Fibroblast of lung (primary cell): ENCODE measurements at regions not wholly inside any gene's neighbourhood (a gene's known extent, or its start where the extent isn't known, plus 50 kb on each side); places are given as distances from the start of the nearest gene placed in this dataset.

Experiments used
- DNase-seq, 2 donors: peaks; one replicate each; pipeline versions ENCODE4 v3.0.0 to v3.0.0-alpha.2; 2010; ENCODE audit warnings: low read depth in 2 of 2
- H2AFZ ChIP-seq: 2 replicates; pipeline ENCODE4 v1.5.1; 2012; ENCODE audit warnings: low read length, control low read depth, inconsistent platforms
- H3K27ac ChIP-seq: 2 replicates; pipeline ENCODE4 v1.5.1; 2011; ENCODE audit warnings: low read length, control low read depth; ENCODE audit not compliant: insufficient read depth
- H3K27me3 ChIP-seq: 2 replicates; pipeline ENCODE4 v1.5.1; 2011; ENCODE audit warnings: mild to moderate bottlenecking, low read length; ENCODE audit not compliant: control insufficient read depth, insufficient read depth
- H3K36me3 ChIP-seq: 2 replicates; pipeline ENCODE4 v1.5.1; 2011; ENCODE audit warnings: low read length; ENCODE audit not compliant: control insufficient read depth, insufficient read depth
- H3K4me1 ChIP-seq: 2 replicates; pipeline ENCODE4 v1.5.1; 2011; ENCODE audit warnings: low read length; ENCODE audit not compliant: control insufficient read depth, insufficient read depth; ENCODE audit errors: extremely low read depth
- H3K4me2 ChIP-seq: 2 replicates; pipeline ENCODE4 v1.5.1; 2011; ENCODE audit warnings: low read length, control low read depth; ENCODE audit not compliant: insufficient read depth; ENCODE audit errors: extremely low read depth
- H3K4me3 ChIP-seq, 4 experiments: fragments of 200-600 bp in 1 of 4; sonication (generic) in 1 of 4; replicated peaks in 1 of 4; 2 replicates each; pipeline ENCODE4 v1.5.1; 2011 to 2016; ENCODE audit warnings: low read length in 4 of 4, low read depth in 3 of 4, mild to moderate bottlenecking in 3 of 4, control low read depth in 2 of 4, inconsistent platforms in 1 of 4, mixed read lengths in 1 of 4; ENCODE audit not compliant: insufficient read depth in 1 of 4; ENCODE audit errors: control extremely low read depth in 1 of 4
- H3K79me2 ChIP-seq: 2 replicates; pipeline ENCODE4 v1.5.1; 2012; ENCODE audit warnings: mild to moderate bottlenecking, low read length, inconsistent platforms; ENCODE audit not compliant: control insufficient read depth, insufficient read depth
- H3K9ac ChIP-seq: 2 replicates; pipeline ENCODE4 v1.5.1; 2011; ENCODE audit warnings: mild to moderate bottlenecking, low read length, control low read depth; ENCODE audit not compliant: insufficient read depth
- H3K9me3 ChIP-seq: 2 replicates; pipeline ENCODE4 v1.5.1; 2012; ENCODE audit warnings: low read depth, low read length; ENCODE audit not compliant: control insufficient read depth, insufficient read depth
- H4K20me1 ChIP-seq: 2 replicates; pipeline ENCODE4 v1.5.1; 2011; ENCODE audit warnings: low read length; ENCODE audit not compliant: control insufficient read depth, insufficient read depth; ENCODE audit errors: extremely low read depth
- EZH2 ChIP-seq: IDR thresholded peaks from 2 replicates; pipeline ENCODE4 v1.5.1; 2012; ENCODE audit warnings: low read length, control low read depth, mild to moderate bottlenecking; ENCODE audit errors: missing control alignments
- TF ChIP-seq, protein P1 (sequence below), 2 donors: IDR thresholded peaks in 1 of 2; conservative IDR thresholded peaks in 1 of 2; 1 replicate in 1 of 2; 2 replicates in 1 of 2; pipeline ENCODE4 v1.5.1; 2011 to 2012; ENCODE audit warnings: low read length in 2 of 2, control low read depth in 1 of 2, inconsistent platforms in 1 of 2, low read depth in 1 of 2, mild to moderate bottlenecking in 1 of 2

DNA sequence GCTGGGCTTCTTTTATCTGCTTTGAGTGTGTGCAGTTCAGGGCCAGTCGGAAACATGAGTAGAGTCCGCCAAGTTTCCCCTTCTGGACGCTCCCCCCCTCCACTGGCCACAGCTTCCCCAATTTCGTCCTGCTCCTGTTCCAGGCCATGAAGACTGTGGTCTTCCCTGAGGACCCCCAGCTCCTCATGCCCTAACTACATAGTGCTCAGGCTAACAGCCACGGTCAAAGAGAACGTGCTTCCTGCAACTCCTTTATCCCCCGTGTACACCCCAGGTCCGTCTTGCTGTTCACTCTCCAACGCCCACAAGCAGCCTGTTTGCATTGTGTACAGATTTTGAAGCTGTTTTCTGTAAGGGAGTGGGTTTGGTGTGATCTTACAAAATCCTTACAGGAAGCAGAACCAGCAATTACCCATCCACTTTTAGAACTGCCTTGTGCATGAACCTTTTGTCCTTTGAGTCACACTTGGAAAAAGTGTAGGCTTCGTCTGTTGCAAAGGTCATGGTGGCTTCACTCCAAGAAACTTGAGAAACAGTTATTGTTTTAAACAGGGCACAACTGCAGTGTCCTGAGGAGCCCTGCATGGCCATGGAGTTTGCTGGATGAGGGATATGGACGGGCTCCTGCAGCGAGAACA, 77.0 kb upstream of the FAM20C start:
- H3K9me3 ChIP-seq, result no peaks in the 10 kb centered on the region
- H3K4me2 ChIP-seq, result no peak overlapping the region
- H3K27me3 ChIP-seq, result no peaks in the 10 kb centered on the region
- H3K9ac ChIP-seq, result no peak overlapping the region
- no peak overlapping the region for H3K4me3 ChIP-seq
- TF ChIP-seq, protein P1, sequence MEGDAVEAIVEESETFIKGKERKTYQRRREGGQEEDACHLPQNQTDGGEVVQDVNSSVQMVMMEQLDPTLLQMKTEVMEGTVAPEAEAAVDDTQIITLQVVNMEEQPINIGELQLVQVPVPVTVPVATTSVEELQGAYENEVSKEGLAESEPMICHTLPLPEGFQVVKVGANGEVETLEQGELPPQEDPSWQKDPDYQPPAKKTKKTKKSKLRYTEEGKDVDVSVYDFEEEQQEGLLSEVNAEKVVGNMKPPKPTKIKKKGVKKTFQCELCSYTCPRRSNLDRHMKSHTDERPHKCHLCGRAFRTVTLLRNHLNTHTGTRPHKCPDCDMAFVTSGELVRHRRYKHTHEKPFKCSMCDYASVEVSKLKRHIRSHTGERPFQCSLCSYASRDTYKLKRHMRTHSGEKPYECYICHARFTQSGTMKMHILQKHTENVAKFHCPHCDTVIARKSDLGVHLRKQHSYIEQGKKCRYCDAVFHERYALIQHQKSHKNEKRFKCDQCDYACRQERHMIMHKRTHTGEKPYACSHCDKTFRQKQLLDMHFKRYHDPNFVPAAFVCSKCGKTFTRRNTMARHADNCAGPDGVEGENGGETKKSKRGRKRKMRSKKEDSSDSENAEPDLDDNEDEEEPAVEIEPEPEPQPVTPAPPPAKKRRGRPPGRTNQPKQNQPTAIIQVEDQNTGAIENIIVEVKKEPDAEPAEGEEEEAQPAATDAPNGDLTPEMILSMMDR (conservative IDR thresholded peaks at IDR 0.05 in 1 of 2, IDR thresholded peaks at IDR 0.05 in 1 of 2; ENCODE audit: low read depth in 1 of 2, low read length in 2 of 2), result no peak
- no peak for TF ChIP-seq EZH2
- peaks cover 3% of the 10 kb centered on the region for H3K4me1 ChIP-seq
- H4K20me1 ChIP-seq, result no peaks in the 10 kb centered on the region
- no peaks in the 10 kb centered on the region for H3K36me3 ChIP-seq
- H3K27ac ChIP-seq, result no peak overlapping the region
- H3K79me2 ChIP-seq, result no peaks in the 10 kb centered on the region
- H2AFZ ChIP-seq, result no peak overlapping the region
- DNase-seq, result peak in 1 of 2 donors; percentile 87

DNA sequence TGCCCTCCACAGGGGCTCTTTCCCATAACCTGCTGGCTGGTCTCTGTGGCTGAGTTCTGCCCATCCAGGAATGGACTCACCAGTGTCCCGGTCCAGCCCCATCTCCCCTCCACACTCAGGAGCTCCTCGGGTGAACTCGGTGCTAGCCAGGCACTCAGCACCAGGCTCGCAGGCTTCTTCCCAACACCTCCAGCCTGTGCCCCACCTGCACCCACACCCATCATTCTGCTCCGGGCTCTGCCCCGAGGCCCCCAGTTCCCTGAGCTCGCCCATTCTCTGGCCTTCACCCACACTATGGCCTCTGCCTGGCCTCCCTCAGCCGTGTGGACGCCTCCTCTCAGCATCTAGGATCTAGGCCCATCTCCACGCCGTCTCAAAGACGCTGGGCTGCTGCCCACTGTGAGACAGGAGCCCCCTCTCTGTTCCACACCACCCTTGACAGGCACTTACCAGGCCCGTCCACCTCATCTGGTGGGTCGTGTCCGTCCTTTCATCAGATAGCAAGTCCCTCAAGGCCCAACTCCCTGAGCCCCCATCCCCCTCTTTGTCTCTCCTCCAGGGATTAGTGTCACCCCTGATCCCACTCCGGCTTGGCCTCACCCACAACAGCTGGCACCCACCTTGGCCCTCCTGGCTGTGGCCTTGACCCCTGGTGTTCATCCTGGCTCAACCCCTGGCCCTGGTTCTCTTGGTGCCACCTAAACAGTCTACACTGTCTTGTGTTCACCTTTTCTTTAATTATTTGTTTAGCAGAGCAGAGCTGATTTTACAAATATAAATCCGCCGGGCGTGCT, 76.0 kb upstream of the FAM20C start:
- no peak overlapping the region for H3K9ac ChIP-seq
- peaks cover 3% of the 10 kb centered on the region for H3K4me1 ChIP-seq
- H3K36me3 ChIP-seq, result no peaks in the 10 kb centered on the region
- H2AFZ ChIP-seq, result no peak overlapping the region
- DNase-seq, result no peak
- no peaks in the 10 kb centered on the region for H3K79me2 ChIP-seq
- H3K4me2 ChIP-seq, result no peak overlapping the region
- no peak overlapping the region for H3K27ac ChIP-seq
- H3K4me3 ChIP-seq, result no peak overlapping the region
- TF ChIP-seq, protein P1 (conservative IDR thresholded peaks at IDR 0.05 in 1 of 2, IDR thresholded peaks at IDR 0.05 in 1 of 2; ENCODE audit: low read depth in 1 of 2, low read length in 2 of 2), result no peak
- no peak for TF ChIP-seq EZH2
- H4K20me1 ChIP-seq, result no peaks in the 10 kb centered on the region
- no peaks in the 10 kb centered on the region for H3K27me3 ChIP-seq
- no peaks in the 10 kb centered on the region for H3K9me3 ChIP-seq

DNA sequence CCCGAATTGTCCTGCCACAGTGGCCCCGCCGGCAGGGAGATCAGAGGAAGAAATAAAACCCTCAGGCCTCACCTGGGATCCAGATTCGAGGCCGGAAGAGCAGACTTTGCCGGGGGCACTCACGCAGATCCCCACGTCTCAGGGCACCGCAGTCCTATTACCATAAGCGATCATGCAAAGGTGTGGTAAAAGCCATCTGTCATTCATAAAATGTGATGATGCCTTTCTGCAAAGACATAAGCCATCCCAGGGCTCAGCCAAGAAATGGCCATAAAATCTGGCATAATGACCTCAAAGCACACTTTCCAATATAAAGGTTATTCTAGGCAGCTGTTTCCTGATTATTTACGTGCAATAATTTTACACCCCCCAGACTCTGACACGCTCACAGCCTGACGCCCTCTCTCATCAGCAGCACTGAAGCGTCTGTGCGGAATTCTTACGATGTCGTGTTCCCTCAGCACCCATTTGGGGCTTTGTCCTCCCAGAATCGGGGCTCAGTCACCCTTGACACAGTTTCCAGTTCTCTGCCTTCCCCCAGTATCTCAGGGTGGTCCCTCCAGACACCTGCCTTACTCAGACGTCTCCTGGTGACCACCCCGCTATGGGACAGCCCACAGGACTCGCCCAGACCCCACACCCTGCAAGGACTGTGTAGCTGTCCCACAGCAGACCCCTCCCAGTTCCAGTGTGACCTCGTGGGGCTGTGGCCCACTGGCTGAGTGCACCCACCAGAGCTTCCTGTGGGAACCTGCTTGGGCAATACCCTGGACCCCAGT, 74.3 kb upstream of the FAM20C start:
- Histone ChIP-seq H3K9ac (no peak overlapping the region), H3K36me3 (no peaks in the 10 kb centered on the region), H3K79me2 (no peaks in the 10 kb centered on the region), H4K20me1 (no peaks in the 10 kb centered on the region), H3K4me2 (no peak overlapping the region), H3K4me3 (no peak overlapping the region), H3K9me3 (no peaks in the 10 kb centered on the region), H2AFZ (no peak overlapping the region), H3K4me1 (peaks cover 3% of the 10 kb centered on the region), H3K27me3 (no peaks in the 10 kb centered on the region), H3K27ac (no peak overlapping the region)
- DNase-seq, result no peak
- no peak for TF ChIP-seq EZH2
- TF ChIP-seq, protein P1 (conservative IDR thresholded peaks at IDR 0.05 in 1 of 2, IDR thresholded peaks at IDR 0.05 in 1 of 2; ENCODE audit: low read depth in 1 of 2, low read length in 2 of 2), result no peak
